Calu3 (cell line): ENCODE measurements at regions not wholly inside any gene's neighbourhood (a gene's known extent, or its start where the extent isn't known, plus 50 kb on each side); places are given as distances from the start of the nearest gene placed in this dataset.
"Not testable (repeated sequence)": the region's sequence is repeated elsewhere in the genome, so short reads cannot be mapped to it uniquely, and the experiment has no call there.

Experiments
- BruUV-seq: library from RNA; stranded (reverse); fragments of 400-500 nt; replicated peaks from 2 replicates; lab custom pipeline; 2021; lab: Mats Ljungman, UMichigan
- CTCF ChIA-PET: fragments of 300-600 bp; sonication (Branson Sonifier 250); formaldehyde crosslinking; loops from one replicate; lab custom pipeline; 2022; ENCODE audit warnings: antibody characterized with exemption; lab: Charles Lee
- DNase-seq: peaks from one replicate; pipeline ENCODE4 v3.0.0; 2022
- H3K27ac Mint-ChIP-seq: one replicate; pipeline ENCODE4 v1.8.0; 2022; ENCODE audit warnings: mixed read lengths; ENCODE audit not compliant: unreplicated experiment
- H3K27me3 Mint-ChIP-seq: one replicate; pipeline ENCODE4 v1.8.0; 2022; ENCODE audit warnings: mixed read lengths; ENCODE audit not compliant: unreplicated experiment
- H3K36me3 Mint-ChIP-seq: one replicate; pipeline ENCODE4 v1.8.0; 2022; ENCODE audit warnings: mild to moderate bottlenecking, moderate library complexity, mixed read lengths; ENCODE audit not compliant: insufficient read depth, unreplicated experiment
- H3K4me1 Mint-ChIP-seq: one replicate; pipeline ENCODE4 v1.8.0; 2022; ENCODE audit warnings: mild to moderate bottlenecking, low read depth, mixed read lengths; ENCODE audit not compliant: unreplicated experiment
- H3K4me3 Mint-ChIP-seq: one replicate; pipeline ENCODE4 v1.8.0; 2022; ENCODE audit warnings: mild to moderate bottlenecking, low read depth, moderate library complexity, mixed read lengths; ENCODE audit not compliant: unreplicated experiment
- H3K9me3 Mint-ChIP-seq: one replicate; pipeline ENCODE4 v1.8.0; 2022; ENCODE audit warnings: low read depth, mixed read lengths; ENCODE audit not compliant: unreplicated experiment
- CTCF ChIP-seq: fragments of 200-600 bp; IDR thresholded peaks from one replicate; pipeline ENCODE4 v1.8.0; 2022; ENCODE audit warnings: antibody characterized with exemption; ENCODE audit not compliant: unreplicated experiment
- intact Hi-C: fragments of 100-400 bp; cut with micrococcal nuclease; formaldehyde crosslinking; loops from one replicate; pipeline ENCODE4 v1.10.0; 2022; ENCODE audit not compliant: unreplicated experiment

- H3K4me3 Mint-ChIP-seq, intact Hi-C loops, H3K27ac Mint-ChIP-seq, CTCF ChIA-PET, H3K4me1 Mint-ChIP-seq, DNase-seq, H3K36me3 Mint-ChIP-seq, H3K9me3 Mint-ChIP-seq, BruUV-seq: not testable (repeated sequence)
- peaks cover 16% of the 10 kb centered on the region for H3K27me3 Mint-ChIP-seq
These were observed 131.4 kb downstream of the IGLL1 start for GRCh38 chr22:23448499-23449288.

GRCh38 chr22:23446796-23447350, 133.2 kb downstream of the IGLL1 start:
- Mint-ChIP-seq H3K27me3 (peaks cover 26% of the 10 kb centered on the region), H3K36me3 (no peaks in the 10 kb centered on the region), H3K9me3 (peaks cover 8% of the 10 kb centered on the region), H3K4me1 (no peaks in the 10 kb centered on the region), H3K27ac (no peak overlapping the region), H3K4me3 (no peak overlapping the region)
- no peak for DNase-seq
- no peak for TF ChIP-seq CTCF
- BruUV-seq = no TSS peak
- intact Hi-C loops = no loop called here
- CTCF ChIA-PET = interaction anchor here (1.1 kb wide), 2 partner anchors 12 to 35 kb away, joined by 3 read pairs; no protein-coding TSS in a partner anchor

GRCh38 chr22:23446194-23446593, 133.9 kb downstream of the IGLL1 start:
- intact Hi-C loops, H3K4me3 Mint-ChIP-seq, H3K9me3 Mint-ChIP-seq, BruUV-seq, H3K4me1 Mint-ChIP-seq, H3K36me3 Mint-ChIP-seq, DNase-seq, H3K27ac Mint-ChIP-seq, CTCF ChIA-PET: not testable (repeated sequence)
- peaks cover 32% of the 10 kb centered on the region for H3K27me3 Mint-ChIP-seq

- H3K27me3 Mint-ChIP-seq = peaks cover 37% of the 10 kb centered on the region
- DNase-seq, H3K27ac Mint-ChIP-seq, H3K4me3 Mint-ChIP-seq, H3K9me3 Mint-ChIP-seq, BruUV-seq, H3K36me3 Mint-ChIP-seq, H3K4me1 Mint-ChIP-seq, CTCF ChIA-PET, intact Hi-C loops: not testable (repeated sequence)
These were observed 136.2 kb downstream of the IGLL1 start for GRCh38 chr22:23443905-23444304.

- BruUV-seq, H3K27ac Mint-ChIP-seq, H3K4me1 Mint-ChIP-seq, intact Hi-C loops, H3K9me3 Mint-ChIP-seq, CTCF ChIA-PET, H3K36me3 Mint-ChIP-seq, H3K4me3 Mint-ChIP-seq, DNase-seq: not testable (repeated sequence)
- H3K27me3 Mint-ChIP-seq = peaks cover 55% of the 10 kb centered on the region
These were observed 140.5 kb downstream of the IGLL1 start for GRCh38 chr22:23439581-23439980.

GRCh38 chr22:23438216-23438615, 141.9 kb downstream of the IGLL1 start:
- CTCF ChIA-PET = interaction anchor here (0.6 kb wide), 1 partner anchor 35 kb away, joined by 3 read pairs; no protein-coding TSS in a partner anchor
- no peak for TF ChIP-seq CTCF

More at GRCh38 chr22:23438216-23438615, 141.9 kb downstream of the IGLL1 start:
- Mint-ChIP-seq H3K4me3 (no peak overlapping the region), H3K27ac (no peak overlapping the region), H3K36me3 (peaks cover 4% of the 10 kb centered on the region), H3K27me3 (peaks cover 42% of the 10 kb centered on the region), H3K4me1 (no peaks in the 10 kb centered on the region), H3K9me3 (no peaks in the 10 kb centered on the region)
- no TSS peak for BruUV-seq
- DNase-seq = no peak
- intact Hi-C loops = no loop called here
